ENCODE measurements at regions not wholly inside any gene's neighbourhood (a gene's known extent, or its start where the extent isn't known, plus 50 kb on each side); places are given as distances from the start of the nearest gene placed in this dataset.

DNA sequence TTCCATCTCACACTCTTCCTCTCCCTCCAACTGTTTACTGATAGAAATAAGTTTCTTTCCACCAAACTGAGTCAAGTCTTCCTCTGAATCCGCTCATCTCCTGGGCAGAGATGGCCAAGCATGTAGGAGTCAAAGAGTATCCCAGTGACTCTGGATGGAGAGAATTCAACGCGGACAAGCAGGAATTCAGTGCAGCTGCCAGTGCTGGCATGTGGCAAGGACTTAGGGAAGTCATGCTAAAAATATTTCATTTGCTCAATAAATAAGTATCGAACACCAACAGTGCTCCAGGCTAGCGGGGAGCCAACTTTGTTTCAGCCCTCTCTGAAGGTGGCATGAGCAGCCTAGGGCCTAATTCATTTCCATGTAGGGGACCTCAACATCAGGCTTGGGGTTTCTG is 351.6 kb upstream of the ZMIZ1 start:
- DNase-seq (ENCODE audit: low spot score): no peak

DNA sequence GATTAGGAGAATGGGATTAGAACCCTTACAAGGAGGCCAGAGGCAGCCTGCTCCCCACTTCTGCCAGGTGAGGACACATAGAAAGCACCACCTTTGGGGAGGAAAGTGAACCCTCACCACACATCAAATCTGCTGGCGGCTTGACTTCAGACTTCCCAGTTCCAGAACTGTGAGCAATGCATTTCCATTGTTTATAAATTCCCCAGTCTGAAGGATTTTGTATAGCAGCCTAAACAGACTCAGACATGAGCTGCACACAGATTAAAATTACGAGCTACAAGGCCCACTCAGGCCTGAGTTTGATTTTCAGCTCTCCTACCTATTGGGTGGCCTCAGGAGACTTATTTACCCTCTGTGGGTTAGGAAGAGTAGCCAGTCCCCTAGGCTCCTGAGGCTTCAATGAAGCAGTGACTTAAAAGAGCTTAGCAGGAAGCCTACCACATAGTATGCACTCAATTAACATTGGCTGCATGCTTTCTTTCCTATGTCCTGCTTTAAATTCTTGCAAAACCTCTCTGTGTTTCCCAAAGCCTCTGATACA is 350.7 kb upstream of the ZMIZ1 start:
- DNase-seq (ENCODE audit: low spot score): no peak

DNA sequence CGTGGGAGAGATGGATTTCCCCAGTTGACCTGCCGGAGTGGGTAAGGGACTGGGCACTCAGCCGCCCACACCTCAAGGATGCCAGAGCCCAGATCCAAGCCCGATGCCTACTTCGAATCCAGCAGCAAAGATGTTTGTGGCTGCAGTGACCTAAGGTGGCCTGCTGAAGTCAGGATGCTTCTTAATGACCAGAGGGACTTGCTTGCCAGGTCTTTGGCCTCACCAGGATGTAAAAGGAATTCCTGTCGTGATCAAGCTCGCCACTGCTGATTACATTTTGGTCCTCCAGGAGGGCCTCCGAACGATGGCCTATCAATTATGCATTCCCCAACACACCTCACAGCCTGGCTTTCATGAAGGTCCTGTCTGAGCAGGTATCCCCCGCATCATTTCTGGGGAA is 349.5 kb upstream of the ZMIZ1 start:
- no peak for DNase-seq (ENCODE audit: low spot score)

DNA sequence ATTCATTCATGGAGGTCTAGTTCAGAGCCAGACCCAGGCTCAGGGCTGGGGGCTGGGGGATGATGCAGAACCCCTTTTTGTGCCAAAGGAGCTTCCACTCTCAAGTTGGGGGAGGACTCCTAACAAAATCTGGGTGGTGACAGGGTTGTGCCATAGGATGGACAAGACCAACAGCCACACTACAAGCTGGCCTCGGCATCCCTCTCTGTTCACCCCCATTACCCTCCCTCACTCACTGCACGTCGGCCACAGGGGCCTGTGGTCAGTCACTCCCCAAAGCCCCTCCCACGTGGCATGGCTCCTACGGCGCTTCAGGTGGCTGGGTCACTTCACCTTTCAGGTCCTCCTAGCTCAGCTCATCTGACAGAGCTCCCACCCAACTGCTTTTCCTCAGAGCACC is 348.7 kb upstream of the ZMIZ1 start:
- no peak for DNase-seq (ENCODE audit: low spot score)

DNA sequence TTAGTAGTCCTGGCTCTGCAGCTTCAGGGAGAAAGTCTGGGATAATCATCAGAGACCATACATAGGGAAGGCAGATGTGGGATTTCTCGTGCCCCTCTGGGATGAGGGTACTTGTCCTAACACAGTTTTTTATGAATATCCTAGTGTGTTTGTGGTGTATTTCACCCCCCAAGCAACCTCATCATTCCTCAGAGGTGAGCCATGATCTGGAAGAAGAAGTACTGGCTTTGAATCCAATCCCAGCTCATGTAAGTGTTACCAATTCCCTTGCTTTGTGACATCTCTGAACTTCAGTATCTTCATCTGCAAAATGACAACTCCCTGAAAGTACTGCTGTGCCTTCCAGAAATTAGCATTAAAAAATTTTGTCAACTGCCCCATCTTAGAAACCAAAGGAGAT is 347.5 kb upstream of the ZMIZ1 start:
- DNase-seq (ENCODE audit: low spot score): no peak

DNA sequence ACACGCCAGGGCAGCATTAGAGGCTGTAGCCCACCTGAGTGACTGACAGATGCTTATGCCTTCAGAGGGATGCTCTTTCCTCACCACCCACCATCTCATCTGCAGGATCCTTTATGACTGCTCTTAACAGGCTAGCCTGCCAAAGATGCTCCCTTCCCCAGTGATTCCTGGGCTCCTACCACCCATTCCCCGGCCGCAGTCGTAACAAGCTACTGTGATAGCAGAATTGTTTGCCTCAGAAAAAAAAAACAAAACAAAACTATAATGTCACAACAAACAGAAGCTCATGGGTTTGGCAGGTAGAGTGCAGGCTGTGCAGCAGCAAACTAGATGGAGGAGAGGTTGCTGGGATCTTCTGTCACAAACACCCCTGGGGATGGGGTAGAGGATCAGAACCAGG is 343.9 kb upstream of the ZMIZ1 start:
- DNase-seq (ENCODE audit: low spot score): no peak

DNA sequence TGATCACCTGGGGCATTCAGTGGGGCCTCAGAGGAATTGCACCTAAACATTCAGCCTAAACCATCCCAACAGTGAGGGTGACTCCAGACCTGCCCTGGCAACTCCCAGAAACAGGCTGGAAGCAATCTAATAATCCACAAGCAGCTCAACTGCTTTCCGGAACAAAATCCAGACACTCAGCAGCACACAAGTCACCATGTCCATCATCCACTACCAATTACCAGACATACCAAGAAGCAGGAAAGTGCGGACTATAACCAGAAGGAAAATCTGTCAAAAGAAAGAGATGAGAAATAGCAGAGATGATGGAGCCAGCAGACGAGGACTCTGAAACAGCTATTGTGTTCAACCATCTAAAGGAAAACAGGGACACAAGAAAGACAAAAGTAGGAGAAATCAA is 342.6 kb upstream of the ZMIZ1 start:
- no peak for DNase-seq (ENCODE audit: low spot score)

DNA sequence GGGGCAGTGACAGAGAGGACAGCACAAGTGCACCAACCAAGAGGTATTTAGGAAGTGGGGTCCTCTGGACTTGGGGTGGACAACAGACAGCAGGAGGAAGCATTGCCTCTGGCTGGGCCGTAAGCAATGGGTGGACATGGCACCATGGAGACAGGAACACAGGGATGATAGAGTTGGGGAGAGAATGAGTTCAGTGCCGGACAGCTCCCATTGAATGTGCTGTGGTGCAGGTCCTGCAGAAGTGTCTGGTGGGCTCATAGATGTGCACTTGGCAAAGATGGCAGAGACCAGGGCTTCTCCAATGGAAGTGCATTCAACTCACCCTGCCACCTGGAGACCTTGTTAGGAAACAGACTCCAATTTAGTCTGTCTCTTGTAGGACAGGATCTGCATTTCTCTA is 341.5 kb upstream of the ZMIZ1 start:
- DNase-seq (ENCODE audit: low spot score): no peak

DNA sequence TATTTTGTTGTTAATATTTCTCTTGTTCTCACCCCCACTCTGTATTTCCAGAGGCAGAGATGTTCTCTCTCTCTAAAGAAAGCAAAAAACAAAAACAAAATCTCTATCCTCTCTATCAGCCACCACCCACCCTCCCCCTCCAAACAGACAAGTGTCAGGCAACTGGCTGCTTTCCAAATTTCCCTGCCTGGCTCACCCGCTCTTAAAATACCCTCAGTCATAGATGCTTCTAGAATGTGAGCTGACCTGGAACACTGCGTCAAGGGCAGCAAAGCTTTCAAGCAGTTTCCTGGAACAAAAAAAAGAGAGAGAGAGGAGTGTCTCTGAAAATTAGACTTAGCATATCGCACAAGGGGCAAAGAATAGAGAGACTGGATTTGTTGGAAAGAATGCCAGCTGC is 341.0 kb upstream of the ZMIZ1 start:
- no peak for DNase-seq (ENCODE audit: low spot score)

DNA sequence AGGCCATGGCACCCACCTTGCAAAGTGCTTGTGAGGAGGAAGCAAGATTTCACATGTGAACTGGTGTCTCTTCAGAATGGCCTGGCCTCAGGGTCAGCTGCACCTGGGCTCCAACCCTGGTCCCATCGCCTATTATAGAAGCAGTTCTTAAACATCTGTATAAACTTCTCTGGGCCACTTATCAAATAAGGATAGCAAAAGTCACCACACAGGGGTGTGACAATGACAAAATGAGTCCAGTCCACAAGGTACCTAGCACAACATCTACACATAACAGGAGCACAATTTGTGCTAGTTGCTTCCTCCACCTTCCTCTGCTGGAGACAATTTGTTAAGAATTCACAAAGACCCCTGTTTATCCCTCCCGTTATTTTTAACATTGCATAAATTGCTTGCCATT is 340.6 kb upstream of the ZMIZ1 start:
- no peak for DNase-seq (ENCODE audit: low spot score)

DNA sequence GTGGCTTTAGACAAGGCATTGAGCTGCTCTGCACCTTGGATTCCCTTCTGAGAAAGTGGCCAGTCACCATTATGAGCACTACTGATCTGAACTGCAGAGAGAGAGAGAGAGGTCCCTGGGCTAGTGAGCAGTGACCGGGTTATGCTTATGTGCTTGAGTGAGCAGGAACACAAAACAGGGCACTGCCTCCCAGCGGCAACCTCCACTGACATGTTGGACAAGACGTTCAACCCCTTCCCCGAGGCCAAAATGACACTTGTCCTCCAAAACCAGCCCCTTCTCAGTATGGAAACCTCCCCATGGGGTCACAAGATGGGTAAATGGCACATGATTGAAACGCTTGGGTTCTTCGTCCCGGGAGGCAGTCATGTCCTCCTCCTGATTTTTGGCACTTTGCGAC is 339.4 kb upstream of the ZMIZ1 start:
- no peak for DNase-seq (ENCODE audit: low spot score)

DNA sequence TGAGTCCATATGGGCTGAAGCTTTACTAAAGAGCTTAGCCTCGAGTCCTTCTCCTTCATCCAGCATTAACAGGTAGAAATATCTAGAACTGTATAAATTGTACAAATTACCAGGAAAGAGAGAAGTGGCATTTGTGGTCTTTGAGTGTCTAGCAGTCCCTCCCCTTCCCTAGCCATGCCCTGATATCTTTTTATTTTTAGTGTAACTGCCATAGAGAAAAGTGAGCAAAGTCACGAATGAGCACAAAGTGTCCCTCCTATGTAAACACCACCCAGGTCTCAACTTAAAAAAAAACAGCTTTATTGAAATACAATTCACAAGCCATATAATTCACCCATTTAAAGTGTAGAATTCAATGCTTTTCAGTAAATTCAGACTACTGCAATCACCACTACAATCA is 339.0 kb upstream of the ZMIZ1 start:
- DNase-seq (ENCODE audit: low spot score): no peak

DNA sequence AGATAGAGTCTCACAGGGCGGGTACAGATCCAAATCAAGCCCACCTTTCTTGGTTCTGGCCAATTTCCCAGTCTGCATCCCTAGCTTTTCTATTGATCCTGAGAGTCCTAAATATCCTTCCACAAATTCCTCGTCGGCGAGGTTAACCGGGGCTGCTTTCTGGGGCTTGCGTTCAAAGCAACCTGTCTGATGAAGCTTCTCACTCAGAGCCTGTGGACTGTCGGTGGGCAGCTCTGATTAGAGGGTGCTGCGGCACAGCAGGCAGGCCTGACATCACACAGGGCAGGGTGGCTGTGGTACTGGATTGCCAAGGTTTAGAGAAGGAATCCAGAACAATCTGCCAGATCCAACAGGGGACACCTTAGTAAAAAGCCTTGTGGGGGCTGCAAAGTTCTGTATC is 338.0 kb upstream of the ZMIZ1 start:
- no peak for DNase-seq (ENCODE audit: low spot score)

DNA sequence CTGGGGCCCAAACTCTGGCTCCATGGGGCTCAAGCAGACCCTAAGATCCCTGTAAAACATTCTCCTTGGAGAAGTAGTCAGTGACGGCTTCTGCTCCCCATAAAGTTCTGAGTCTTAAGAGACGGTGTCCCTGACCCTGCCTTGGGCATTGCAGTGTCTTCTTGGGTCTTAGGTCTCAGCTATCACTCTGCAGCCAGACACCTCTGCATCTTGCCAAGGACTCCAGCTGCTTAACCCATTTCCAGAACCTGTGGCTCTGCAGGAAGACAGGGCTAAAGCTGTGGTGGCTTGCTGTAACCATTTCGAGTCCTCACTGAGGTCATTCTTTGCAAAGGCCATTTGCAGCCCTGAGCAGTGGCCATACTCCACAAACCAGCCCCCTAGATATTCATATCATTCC is 337.1 kb upstream of the ZMIZ1 start:
- DNase-seq (ENCODE audit: low spot score): no peak

DNA sequence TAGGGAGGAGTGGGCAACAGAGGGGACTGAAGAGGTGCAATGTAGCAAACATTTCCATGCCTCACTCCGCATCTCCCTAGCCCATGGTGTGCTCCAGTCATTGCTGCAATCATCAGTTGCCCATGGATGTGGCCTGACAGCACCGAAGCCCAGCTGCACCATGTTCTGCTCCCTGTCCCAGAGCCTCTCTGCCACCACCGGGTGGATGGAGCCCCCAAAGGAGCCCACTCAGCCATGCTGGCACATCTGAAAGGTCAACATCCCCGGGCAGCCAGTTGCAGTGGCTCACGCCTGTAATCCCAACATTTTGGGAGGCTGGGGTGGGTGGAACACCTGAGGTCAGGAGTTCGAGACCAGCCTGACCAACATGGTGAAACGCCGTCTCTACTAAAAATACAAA is 336.4 kb upstream of the ZMIZ1 start:
- no peak for DNase-seq (ENCODE audit: low spot score)

DNA sequence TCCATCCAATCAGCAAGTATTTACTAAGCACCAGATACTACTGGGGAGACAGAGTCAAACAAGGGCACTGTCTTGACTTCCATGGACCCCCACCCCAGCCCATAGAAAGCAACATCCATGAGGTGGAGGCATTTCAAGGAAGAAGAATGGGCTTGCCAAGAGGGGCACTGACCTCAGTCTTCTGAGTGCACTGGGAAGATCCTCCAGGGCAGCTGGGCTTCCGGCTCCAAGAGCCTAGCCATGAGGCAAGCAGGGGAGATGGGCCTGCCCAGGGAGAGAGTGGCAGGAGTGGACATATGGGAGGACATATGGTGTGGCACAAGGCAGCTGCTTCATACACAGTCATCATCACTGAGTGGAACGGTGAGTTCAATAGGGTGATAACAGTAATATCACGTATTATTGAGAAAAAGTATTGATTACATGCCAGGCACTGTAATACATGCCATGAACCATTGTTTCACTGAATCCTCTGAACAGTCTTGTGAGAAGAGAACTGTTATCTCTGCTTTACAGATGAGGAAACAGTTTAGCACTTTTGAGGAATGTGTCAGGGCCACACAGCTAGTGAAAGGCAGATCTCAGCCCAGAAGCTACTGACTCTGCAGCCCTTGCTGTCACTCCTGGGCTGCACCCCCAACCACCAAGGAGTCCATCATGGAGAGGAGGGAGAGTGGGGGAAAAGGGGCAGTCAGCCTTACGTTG is 331.7 kb upstream of the ZMIZ1 start:
- DNase-seq (ENCODE audit: low spot score): no peak

DNA sequence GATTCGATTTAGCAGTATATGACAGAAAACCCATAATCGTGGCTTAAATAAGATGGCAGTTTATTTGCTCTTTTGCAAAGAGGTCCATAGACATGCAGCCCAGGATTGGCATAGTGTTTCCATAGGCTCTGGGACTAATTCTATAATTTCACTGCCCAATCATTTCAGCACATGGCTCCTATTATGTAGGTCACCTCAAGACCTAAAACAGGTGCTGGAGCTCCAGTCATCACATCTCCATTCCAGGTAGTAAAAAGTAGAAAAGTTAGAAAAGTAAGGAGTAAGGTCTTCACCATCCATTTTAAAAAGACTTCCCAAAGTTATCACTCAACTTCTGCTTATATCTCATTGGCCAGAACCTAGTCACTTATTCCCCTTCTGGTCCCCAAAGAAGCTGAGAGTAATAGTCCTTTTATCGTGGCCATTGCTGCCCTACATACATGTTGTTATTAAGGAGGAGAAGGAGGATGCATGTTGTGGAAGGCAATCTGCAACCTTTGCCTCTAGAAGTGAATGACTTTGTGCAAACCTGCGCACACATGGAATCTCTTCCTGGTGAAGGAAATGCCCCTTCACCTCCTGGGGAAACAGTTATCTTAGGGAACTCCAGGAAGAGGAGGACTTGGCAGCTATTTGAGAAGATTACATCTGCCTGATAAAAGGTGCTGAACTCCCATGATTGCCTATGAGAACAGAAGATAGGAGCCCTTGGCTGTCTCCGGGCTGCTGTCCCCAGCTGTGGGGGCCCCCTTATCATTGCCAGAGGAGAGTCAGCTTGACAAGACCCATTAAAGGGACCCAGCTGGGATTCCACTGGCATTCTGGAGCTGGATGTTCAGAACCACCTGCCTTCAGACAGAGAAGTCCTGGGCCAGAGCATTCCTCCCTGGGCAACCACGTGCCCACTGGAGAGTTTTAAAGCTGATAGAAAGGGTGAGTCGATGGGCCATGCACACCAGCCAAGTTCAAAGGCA is 330.6 kb upstream of the ZMIZ1 start:
- no peak for DNase-seq (ENCODE audit: low spot score)

DNA sequence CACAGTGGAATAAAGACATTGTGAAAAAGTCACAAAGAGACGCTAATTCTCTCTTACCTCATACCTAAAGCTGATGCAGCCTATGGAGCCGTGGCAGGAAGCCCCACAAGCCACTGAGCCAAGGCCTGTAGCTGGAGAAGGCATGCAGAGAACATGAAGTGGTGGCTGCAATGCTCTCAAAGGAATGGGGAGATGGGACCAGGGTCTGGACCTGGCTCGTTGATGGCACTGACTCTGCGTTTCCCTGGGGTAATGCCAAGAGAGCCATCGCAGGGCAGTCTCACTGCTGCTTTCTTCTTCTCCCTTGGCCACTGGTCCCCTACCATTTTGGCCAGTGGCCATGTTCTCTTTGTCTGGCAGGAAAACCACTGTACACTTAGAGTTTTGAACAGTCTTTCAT is 329.9 kb upstream of the ZMIZ1 start:
- no peak for DNase-seq (ENCODE audit: low spot score)

DNA sequence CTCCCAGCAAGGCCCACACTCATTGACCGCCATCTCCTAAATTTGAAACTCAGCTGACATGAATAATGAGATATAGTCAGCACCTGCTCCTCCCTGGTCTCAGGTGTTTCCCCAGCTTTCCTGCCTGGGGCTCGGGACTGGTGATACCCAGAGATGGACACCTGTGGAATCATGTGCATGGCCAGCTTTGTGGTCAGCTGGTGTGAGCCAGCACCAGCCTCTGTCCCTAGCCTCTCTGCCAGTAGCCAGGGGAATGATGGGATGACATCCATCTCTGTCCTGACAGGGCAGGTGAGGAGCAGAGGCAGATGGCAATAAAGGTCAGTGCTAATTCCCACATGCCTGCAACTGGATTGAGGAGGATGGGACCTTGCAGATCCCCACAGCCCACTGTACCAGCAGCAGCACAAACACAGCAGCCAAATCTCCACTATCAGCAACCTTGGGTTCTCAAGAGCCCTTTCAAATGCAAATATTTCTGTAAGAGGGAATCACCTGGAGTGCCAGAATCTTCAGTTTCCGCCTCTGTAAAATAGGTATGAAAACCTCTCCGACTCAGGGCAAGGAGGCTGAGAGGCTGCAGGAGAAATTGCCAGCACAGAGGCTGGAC is 329.2 kb upstream of the ZMIZ1 start:
- DNase-seq (ENCODE audit: low spot score): no peak

DNA sequence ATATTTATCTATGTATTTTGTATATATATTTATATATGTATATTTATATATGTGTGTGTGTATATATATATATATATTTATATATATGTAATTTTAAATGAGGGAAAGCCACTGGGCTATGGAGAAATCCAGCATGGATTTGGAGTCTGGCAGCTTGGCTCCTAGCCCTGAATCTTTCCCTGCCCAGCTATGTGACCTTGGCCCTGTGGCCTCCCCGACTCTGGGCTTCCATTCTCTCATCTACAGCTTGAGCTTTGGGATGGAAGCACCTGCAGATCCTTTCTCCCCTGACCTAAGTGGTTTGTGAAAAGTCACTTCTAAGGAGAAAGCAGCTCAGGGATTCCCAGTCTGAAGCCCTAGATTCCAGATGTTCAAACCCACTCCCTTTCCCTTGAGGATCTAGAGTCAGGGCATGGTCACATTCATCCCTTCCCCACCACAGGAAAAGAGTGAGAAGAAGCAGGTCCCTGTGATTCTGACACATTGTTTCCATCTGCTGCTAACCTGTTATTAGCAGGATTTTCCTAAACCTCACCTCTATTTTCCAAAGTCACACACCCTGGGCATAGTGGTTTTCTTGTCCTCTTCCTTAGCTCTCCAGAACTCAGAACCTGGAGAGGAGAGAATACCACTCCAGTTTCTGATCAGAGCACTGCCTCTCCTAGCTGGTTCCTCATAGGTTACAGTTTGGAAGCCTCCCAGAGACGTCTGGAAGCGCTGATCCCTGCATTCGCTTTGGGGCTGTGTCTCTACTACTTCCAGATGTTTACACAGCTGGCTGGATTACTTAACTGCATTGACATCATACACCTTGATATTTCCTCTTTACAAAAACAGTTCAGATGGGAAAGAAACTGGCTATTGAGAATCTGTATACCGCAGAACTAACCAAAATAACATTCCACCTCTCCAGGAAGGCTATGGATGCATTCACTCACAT is 327.5 kb upstream of the ZMIZ1 start:
- no peak for DNase-seq (ENCODE audit: low spot score)

DNA sequence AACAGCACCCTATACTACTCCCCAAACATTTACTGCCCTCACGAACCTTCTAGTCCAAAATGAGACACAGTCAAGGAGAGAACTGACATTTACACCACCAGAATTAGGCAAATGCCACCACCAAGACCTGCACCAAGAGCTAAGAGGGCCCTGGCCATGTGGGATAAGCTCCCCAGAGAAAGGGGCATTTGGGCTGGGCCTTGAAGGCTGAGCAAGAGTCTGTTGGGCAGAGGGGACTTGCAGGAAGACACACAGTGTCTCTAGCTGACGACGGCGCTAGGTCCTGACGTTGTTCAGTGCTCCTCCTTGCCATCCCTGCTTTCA is 326.4 kb upstream of the ZMIZ1 start:
- no peak for DNase-seq (ENCODE audit: low spot score)

All from hematopoietic multipotent progenitor cell treated with erythropoietin and hydrocortisone succinate and interleukin-3 and kit ligand, for 17 days (in vitro differentiated cells).